NB4 (cell line): ENCODE measurements at regions not wholly inside any gene's neighbourhood (a gene's known extent, or its start where the extent isn't known, plus 50 kb on each side); places are given as distances from the start of the nearest gene placed in this dataset.

ENCODE experiments used
- DNase-seq: peaks from one replicate; pipeline ENCODE4 v3.0.0; 2010; ENCODE audit warnings: low read depth
- H3K4me3 ChIP-seq: one replicate; pipeline ENCODE4 v1.5.1; 2011; ENCODE audit warnings: mild to moderate bottlenecking, low read depth, low read length, moderate library complexity
- CTCF ChIP-seq: IDR thresholded peaks from one replicate; pipeline ENCODE4 v1.5.1; 2012; ENCODE audit warnings: low read depth, low read length
- MAX ChIP-seq: IDR thresholded peaks from 2 replicates; pipeline ENCODE4 v1.6.1; 2011; ENCODE audit warnings: low read depth, low read length
- MYC ChIP-seq: IDR thresholded peaks from 2 replicates; pipeline ENCODE4 v1.6.1; 2011; ENCODE audit warnings: low read depth, low read length
- POLR2A ChIP-seq: IDR thresholded peaks from 2 replicates; pipeline ENCODE4 v1.6.1; 2011; ENCODE audit warnings: mild to moderate bottlenecking; ENCODE audit not compliant: insufficient read length; ENCODE audit errors: extremely low read depth

- TF ChIP-seq MYC: no peak
- TF ChIP-seq MAX: no peak
- no peak for TF ChIP-seq CTCF
- TF ChIP-seq POLR2A: no peak
- H3K4me3 ChIP-seq: no peak overlapping the region
- no peak for DNase-seq
These were observed 105.8 kb upstream of the DSCAM start for GRCh38 chr21:40952551-40953323.

- no peak for DNase-seq
- TF ChIP-seq POLR2A (no peak), CTCF (no peak), MYC (no peak), MAX (no peak)
- no peak overlapping the region for H3K4me3 ChIP-seq
These were observed 117.7 kb upstream of the DSCAM start for GRCh38 chr21:40964691-40965090.

GRCh38 chr21:40967771-40968170, 120.8 kb upstream of the DSCAM start:
- DNase-seq: no peak
- no peak overlapping the region for H3K4me3 ChIP-seq
- TF ChIP-seq CTCF (no peak), MYC (no peak), MAX (no peak), POLR2A (no peak)

GRCh38 chr21:40972151-40972550, 125.2 kb upstream of the DSCAM start:
- DNase-seq: no peak
- no peak overlapping the region for H3K4me3 ChIP-seq
- TF ChIP-seq MYC: no peak
- no peak for TF ChIP-seq CTCF
- no peak for TF ChIP-seq MAX
- no peak for TF ChIP-seq POLR2A

- DNase-seq: peak; percentile 37
- no peak for TF ChIP-seq POLR2A
- TF ChIP-seq MAX: no peak
- TF ChIP-seq MYC: no peak
- no peak for TF ChIP-seq CTCF
- H3K4me3 ChIP-seq: no peak overlapping the region
These were observed 129.5 kb upstream of the DSCAM start for GRCh38 chr21:40976198-40977109.
